ENCODE measurements at regions not wholly inside any gene's neighbourhood (a gene's known extent, or its start where the extent isn't known, plus 50 kb on each side); places are given as distances from the start of the nearest gene placed in this dataset.

GRCh38 chr6:24987446-24988115, 51.8 kb upstream of the RIPOR2 start:
- DNase-seq (ENCODE audit: low read depth): no peak
- no peak overlapping the region for H3K4me3 ChIP-seq (ENCODE audit: low read depth, low read length)
- TF ChIP-seq CTCF (IDR thresholded peaks at IDR 0.05; ENCODE audit: low read depth, low read length, missing control alignments): no peak

- no peak for TF ChIP-seq CTCF (IDR thresholded peaks at IDR 0.05; ENCODE audit: low read depth, low read length, missing control alignments)
- no peak overlapping the region for H3K4me3 ChIP-seq (ENCODE audit: low read depth, low read length)
- DNase-seq (ENCODE audit: low read depth): no peak
Measured at GRCh38 chr6:24988562-24988961, 52.8 kb upstream of the RIPOR2 start.

- DNase-seq (ENCODE audit: low read depth): no peak
- no peak for TF ChIP-seq CTCF (IDR thresholded peaks at IDR 0.05; ENCODE audit: low read depth, low read length, missing control alignments)
Measured at GRCh38 chr6:24990236-24990845, 54.6 kb upstream of the RIPOR2 start.

GRCh38 chr6:24990944-24991809, 55.4 kb upstream of the RIPOR2 start:
- no peak for TF ChIP-seq CTCF (IDR thresholded peaks at IDR 0.05; ENCODE audit: low read depth, low read length, missing control alignments)
- no peak overlapping the region for H3K4me3 ChIP-seq (ENCODE audit: low read depth, low read length)
- DNase-seq (ENCODE audit: low read depth): no peak

More at GRCh38 chr6:24990236-24990845, 54.6 kb upstream of the RIPOR2 start:
- H3K4me3 ChIP-seq (ENCODE audit: low read depth, low read length): no peak overlapping the region

GRCh38 chr6:24991810-24992467, 56.2 kb upstream of the RIPOR2 start:
- peak; percentile 79 for DNase-seq (ENCODE audit: low read depth)
- no peak overlapping the region for H3K4me3 ChIP-seq (ENCODE audit: low read depth, low read length)
- TF ChIP-seq CTCF (IDR thresholded peaks at IDR 0.05; ENCODE audit: low read depth, low read length, missing control alignments): peak; percentile 76

- DNase-seq (ENCODE audit: low read depth): no peak
- no peak overlapping the region for H3K4me3 ChIP-seq (ENCODE audit: low read depth, low read length)
- no peak for TF ChIP-seq CTCF (IDR thresholded peaks at IDR 0.05; ENCODE audit: low read depth, low read length, missing control alignments)
Measured at GRCh38 chr6:24994812-24995211, 59.1 kb upstream of the RIPOR2 start.
